ENCODE measurements at regions not wholly inside any gene's neighbourhood (a gene's known extent, or its start where the extent isn't known, plus 50 kb on each side); places are given as distances from the start of the nearest gene placed in this dataset.

DNA sequence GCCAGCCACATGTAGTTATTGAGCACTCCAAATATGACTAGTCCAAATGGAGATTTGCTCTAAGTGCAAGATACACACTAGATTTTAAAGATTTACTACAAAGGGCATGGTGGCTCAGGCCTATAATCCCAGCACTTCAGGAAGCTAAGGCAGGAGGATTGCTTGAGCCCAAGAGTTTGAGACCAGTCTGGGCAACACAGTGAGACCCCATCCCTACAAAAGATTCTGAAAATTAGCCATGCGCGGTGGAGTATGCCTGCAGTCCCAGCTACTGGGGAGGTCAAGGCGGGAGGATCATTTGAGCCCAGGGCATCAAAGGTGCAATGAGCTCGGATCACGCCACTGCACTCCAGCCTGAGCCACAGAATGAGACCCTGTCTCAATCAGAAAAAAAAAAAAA, 93.5 kb upstream of the HNRNPA3 start:
- no peak for TF ChIP-seq MAFK (IDR thresholded peaks at IDR 0.05; ENCODE audit: partially characterized antibody)
- no peak for TF ChIP-seq JUN (IDR thresholded peaks at IDR 0.05)

Measured in A549 (cell line).